Head of caudate nucleus (tissue), 42 donors: ENCODE measurements at regions not wholly inside any gene's neighbourhood (a gene's known extent, or its start where the extent isn't known, plus 50 kb on each side); places are given as distances from the start of the nearest gene placed in this dataset.

Experiments used
- DNase-seq, 42 donors: peaks; one replicate each; pipeline versions ENCODE4 v3.0.0 to v3.0.0-alpha.2; 2020 to 2021; ENCODE audit warnings: mixed read lengths in 7 of 42
- intact Hi-C: fragments of 100-400 bp; cut with DNase I; formaldehyde crosslinking; loops from one replicate; pipeline ENCODE4 v1.15.0; 2022

DNA sequence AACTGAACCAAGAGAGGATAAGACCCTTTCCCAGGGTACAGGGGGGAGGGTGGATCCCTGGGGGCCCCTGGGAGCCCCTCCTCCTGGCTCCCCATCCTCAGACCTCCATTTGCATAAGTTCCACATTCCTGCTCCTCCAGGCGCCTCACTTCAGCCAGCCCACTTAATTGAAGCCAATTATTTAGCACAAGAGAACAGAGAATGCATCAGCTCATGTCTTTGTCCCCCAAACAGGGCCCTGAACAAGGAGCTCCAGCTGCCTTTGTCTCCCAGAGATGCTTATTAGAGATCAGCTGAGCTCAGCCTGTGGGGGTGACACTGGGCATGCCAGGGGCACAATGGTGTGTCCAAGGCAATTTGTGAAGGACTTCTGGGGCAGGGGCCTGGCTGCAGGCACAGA, 89.9 kb upstream of the PRDM11 start:
- DNase-seq, result no peak
- intact Hi-C loops, result no loop called here

GRCh38 chr11:45057938-45058646, 88.3 kb upstream of the PRDM11 start:
- DNase-seq, result no peak
- intact Hi-C loops, result no loop called here

GRCh38 chr11:45058647-45058950, 87.8 kb upstream of the PRDM11 start:
- intact Hi-C loops, result no loop called here
- DNase-seq, result no peak

DNA sequence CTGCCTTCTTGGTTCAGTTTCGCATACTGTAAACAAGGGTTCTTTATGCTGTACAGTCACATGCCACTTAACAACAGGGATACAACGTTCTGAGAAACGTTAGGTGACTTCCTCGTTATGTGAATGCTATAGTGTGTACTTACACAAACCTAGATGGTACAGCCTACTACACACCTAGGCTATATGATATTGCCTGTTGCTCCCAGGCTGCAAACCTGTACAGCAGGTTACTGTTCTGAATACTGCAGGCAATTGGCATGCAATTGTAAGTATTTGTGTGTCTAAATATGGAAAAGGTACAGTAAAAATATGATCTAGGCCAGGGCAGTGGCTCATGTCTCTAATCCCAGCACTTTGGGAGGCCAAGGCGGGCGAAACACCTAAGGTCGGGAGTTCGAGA, 85.7 kb upstream of the PRDM11 start:
- intact Hi-C loops, result no loop called here
- DNase-seq, result no peak

- no peak for DNase-seq
Observed at GRCh38 chr11:45061641-45062040, 84.8 kb upstream of the PRDM11 start.

GRCh38 chr11:45062115-45062514, 84.3 kb upstream of the PRDM11 start:
- intact Hi-C loops, result no loop called here

More at GRCh38 chr11:45061641-45062040, 84.8 kb upstream of the PRDM11 start:
- intact Hi-C loops, result no loop called here

DNA sequence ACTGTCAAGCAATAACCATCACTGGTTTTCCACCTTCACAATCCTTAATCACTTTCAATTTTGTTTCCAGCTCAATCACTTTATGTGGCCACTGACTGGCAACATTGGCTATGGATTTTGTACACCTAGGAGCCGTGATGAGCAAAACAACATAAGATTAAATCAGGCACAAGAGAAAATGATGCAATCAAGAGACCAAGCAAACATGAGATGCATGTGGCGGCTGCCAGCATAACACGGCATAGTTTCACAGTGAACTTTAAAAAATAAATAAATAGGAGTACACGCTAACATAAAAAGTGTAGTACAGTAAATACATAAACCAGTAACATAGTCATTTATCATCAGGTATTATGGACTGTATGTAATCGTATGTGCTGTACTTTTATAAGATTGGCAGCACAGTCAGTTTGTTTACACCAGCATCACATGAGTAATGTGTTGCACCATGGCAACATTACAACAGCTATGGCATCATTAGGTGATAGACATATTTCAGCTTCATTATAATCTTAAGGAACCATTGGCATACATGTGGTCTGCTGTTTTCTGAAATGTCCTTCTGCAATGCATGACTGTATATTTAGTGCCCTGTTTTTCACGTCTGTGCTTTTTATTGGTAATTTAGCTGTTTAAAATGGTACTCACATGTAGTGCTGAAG, 83.3 kb upstream of the PRDM11 start:
- no peak for DNase-seq
- intact Hi-C loops, result no loop called here

More at GRCh38 chr11:45062115-45062514, 84.3 kb upstream of the PRDM11 start:
- DNase-seq, result no peak

- intact Hi-C loops, result no loop called here
- no peak for DNase-seq
Observed at GRCh38 chr11:45063669-45064068, 82.8 kb upstream of the PRDM11 start.

GRCh38 chr11:45067966-45068365, 78.5 kb upstream of the PRDM11 start:
- no peak for DNase-seq
- intact Hi-C loops, result no loop called here

DNA sequence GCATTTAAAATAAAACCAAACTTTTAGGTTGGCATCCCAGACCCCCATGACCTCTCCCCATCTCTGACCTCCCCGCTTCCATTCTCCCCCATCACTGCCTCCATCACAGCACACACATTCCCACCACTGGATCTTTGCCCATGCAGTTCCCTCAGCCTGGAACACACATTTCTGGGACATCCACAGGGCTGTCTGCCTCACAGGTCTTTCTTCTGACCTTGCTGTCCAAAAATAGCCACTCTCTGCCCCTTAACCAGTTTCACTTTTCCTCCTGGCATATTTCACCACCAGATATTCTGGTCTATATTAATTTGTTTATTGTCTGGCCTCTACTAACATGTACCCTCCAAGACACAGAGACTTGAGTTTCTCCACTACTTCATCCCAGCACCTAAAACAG, 75.2 kb upstream of the PRDM11 start:
- no peak for DNase-seq
- intact Hi-C loops, result loop anchor here (10.0 kb wide), 1 partner anchor 46 kb away; no protein-coding TSS in a partner anchor

- intact Hi-C loops, result loop anchor here (10.0 kb wide), 1 partner anchor 49 kb away; no protein-coding TSS in a partner anchor
- DNase-seq, result peak in 3 of 42 donors; percentile 17 to 47 (median 27)
Observed at GRCh38 chr11:45073685-45074141, 72.7 kb upstream of the PRDM11 start.

- intact Hi-C loops, result loop anchor here (10.0 kb wide), 1 partner anchor 51 kb away; no protein-coding TSS in a partner anchor
- DNase-seq, result no peak
Observed at GRCh38 chr11:45075519-45075918, 70.9 kb upstream of the PRDM11 start.

DNA sequence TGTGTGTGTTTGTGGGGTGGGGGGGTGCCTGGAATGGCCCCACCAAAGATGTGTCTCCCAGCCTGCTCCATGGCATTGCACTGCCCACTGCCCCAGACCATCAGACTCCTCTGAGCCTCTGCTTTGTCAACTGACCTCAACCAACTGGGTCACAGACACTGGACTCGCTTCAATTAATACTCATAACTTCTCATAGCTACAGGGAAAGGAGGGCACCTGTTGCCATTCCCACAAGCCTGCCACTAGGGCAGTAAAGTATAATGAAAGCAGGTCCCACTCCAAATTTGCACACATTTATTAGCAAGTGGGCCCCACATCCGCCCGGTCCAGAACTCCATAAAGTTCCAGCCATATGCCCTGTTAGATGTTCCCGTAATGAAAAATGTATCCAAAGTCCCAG, 70.5 kb upstream of the PRDM11 start:
- DNase-seq, result no peak
- intact Hi-C loops, result loop anchor here (10.0 kb wide), 1 partner anchor 51 kb away; no protein-coding TSS in a partner anchor

DNA sequence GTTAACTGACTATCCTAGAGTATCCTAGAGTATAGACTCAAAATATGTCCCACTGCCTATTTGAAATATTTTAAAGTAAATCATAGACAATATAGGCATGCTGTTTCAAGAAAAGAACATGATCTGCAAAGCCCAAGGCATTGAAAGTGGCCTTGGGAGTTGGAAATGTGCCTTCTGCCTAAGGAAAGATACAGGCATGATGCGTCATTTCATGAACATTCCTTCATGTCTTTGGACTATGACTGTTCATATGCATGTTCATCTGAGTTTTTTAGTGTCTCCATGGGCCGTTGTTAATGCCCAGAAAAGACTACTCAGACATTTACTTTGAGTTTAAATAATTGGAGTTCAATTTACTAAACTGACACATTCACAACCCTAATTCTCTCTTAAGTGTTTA, 69.7 kb upstream of the PRDM11 start:
- DNase-seq, result no peak
- intact Hi-C loops, result loop anchor here (10.0 kb wide), 1 partner anchor 52 kb away; no protein-coding TSS in a partner anchor

DNA sequence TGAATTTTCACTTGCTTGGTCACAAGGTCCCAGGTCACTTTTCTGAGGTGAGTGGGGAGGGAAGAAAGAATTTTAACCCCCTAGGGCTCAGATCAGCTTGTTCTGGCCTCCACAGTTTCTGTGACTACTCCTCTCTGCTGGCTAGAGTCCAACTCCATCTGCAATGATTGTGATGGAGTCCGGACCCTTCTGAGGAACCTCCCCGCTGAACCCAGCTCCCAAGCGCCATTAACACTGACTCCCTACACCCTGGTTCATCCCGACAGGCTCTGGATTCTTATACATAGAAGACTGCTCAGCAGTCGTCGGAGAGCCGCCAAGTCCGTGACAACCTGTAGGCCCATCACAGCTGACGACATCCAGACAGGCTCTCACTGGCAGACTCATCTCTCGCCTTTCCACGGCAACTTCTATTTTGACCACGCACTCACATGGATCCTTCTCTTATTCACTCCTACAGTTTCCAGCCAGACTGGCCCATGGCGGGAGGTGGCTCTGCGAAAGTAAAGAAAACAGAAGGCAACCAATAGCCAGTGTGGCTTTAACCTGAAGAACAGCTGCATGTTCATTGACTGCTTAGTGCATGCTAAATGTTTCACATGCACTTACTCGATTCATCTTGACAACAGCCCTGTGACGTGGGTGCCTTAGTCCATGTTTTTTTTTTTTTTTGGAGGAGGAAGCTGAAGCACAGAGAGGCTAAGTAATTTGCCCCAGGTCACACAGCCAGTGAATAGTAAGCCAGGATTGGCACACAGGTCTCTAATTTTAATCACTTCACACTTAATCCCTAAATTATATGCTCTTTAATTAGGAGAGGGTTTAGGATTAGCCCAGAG, 68.0 kb upstream of the PRDM11 start:
- intact Hi-C loops, result loop anchor here (10.0 kb wide), 1 partner anchor 54 kb away; no protein-coding TSS in a partner anchor
- DNase-seq, result no peak

GRCh38 chr11:45079075-45079444, 67.4 kb upstream of the PRDM11 start:
- intact Hi-C loops, result loop anchor here (10.0 kb wide), 1 partner anchor 54 kb away; no protein-coding TSS in a partner anchor
- peak in 13 of 42 donors; percentile 19 to 66 (median 40) for DNase-seq

- intact Hi-C loops, result loop anchor here (10.0 kb wide), 1 partner anchor 55 kb away; no protein-coding TSS in a partner anchor
- DNase-seq, result no peak
Observed at GRCh38 chr11:45079567-45079942, 66.9 kb upstream of the PRDM11 start.

DNA sequence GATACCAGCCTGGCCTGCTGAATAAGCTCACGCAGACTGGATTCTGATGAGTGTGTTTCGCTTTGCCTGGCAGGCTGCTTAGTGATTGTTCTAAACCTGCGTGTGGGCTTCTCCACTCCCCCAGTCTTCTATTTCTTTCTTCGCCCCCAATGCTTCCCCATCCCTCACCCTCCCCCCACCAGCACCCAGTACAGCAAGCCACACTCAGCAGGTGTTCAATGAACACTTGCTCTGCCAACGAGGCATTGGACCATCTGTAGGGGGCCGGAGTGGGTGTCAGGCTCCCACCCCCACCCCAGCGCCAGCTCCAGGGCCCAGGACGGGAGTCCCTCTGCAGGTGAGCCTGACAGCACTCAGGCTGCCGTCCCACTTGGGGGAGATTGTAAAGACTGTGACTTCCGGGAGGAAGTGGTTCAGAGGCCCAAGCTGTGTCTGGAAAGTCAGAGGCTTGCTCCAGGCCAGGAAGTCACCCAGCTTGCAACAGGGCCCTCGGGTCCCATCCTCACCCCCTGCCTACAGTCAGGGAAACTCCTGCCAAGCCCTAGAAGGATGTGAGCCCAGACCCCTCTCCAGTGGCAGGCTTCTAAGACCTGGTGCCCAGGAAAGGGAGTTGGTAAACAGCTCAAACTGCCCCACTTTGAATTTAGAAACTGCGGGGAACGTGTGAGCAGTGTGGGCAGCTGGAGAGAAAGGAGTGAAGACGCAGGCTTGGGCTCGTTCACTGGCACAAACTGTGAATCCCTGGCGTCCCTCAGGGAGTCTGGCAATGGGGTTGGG, 66.3 kb upstream of the PRDM11 start:
- peak in 34 of 42 donors; percentile 25 to 86 (median 53) for DNase-seq
- intact Hi-C loops, result loop anchor here (10.0 kb wide), 1 partner anchor 55 kb away; no protein-coding TSS in a partner anchor
